HG02840 (cell line): ENCODE measurements at regions not wholly inside any gene's neighbourhood (a gene's known extent, or its start where the extent isn't known, plus 50 kb on each side); places are given as distances from the start of the nearest gene placed in this dataset.

Experiments
- ATAC-seq: cut with Tn5 transposase; IDR thresholded peaks from one replicate; pipeline ENCODE4 v1.9.1; 2021; ENCODE audit warnings: mild to moderate bottlenecking, moderate library complexity, moderate number of reproducible peaks; ENCODE audit not compliant: unreplicated experiment, low FRiP score

GRCh38 chr2:226079196-226079595 lies 679.7 kb downstream of the NYAP2 start:
- ATAC-seq = no peak

GRCh38 chr2:226078666-226079065 lies 679.2 kb downstream of the NYAP2 start:
- ATAC-seq = no peak

GRCh38 chr2:226077841-226078240 lies 678.3 kb downstream of the NYAP2 start:
- no peak for ATAC-seq

GRCh38 chr2:226077031-226077430 lies 677.5 kb downstream of the NYAP2 start:
- no peak for ATAC-seq

GRCh38 chr2:226076529-226076928 lies 677.0 kb downstream of the NYAP2 start:
- ATAC-seq = no peak

- no peak for ATAC-seq
These were observed 674.9 kb downstream of the NYAP2 start for GRCh38 chr2:226074391-226074790.

GRCh38 chr2:226073496-226074160 lies 674.1 kb downstream of the NYAP2 start:
- ATAC-seq = no peak

- no peak for ATAC-seq
These were observed 667.4 kb downstream of the NYAP2 start for GRCh38 chr2:226066873-226067272.

- ATAC-seq = no peak
These were observed 666.9 kb downstream of the NYAP2 start for GRCh38 chr2:226066391-226066790.

GRCh38 chr2:226064932-226065570 lies 665.5 kb downstream of the NYAP2 start:
- no peak for ATAC-seq

GRCh38 chr2:226063704-226064440 lies 664.4 kb downstream of the NYAP2 start:
- no peak for ATAC-seq

- no peak for ATAC-seq
These were observed 660.6 kb downstream of the NYAP2 start for GRCh38 chr2:226059961-226060627.

- no peak for ATAC-seq
These were observed 658.4 kb downstream of the NYAP2 start for GRCh38 chr2:226057914-226058313.

- no peak for ATAC-seq
These were observed 657.9 kb downstream of the NYAP2 start for GRCh38 chr2:226057365-226057764.

- no peak for ATAC-seq
These were observed 653.4 kb downstream of the NYAP2 start for GRCh38 chr2:226052772-226053416.

- ATAC-seq = no peak
These were observed 651.3 kb downstream of the NYAP2 start for GRCh38 chr2:226050822-226051221.

- ATAC-seq = no peak
These were observed 649.1 kb downstream of the NYAP2 start for GRCh38 chr2:226048611-226049010.

- ATAC-seq = no peak
These were observed 645.6 kb downstream of the NYAP2 start for GRCh38 chr2:226045080-226045479.

- no peak for ATAC-seq
These were observed 640.9 kb downstream of the NYAP2 start for GRCh38 chr2:226040344-226040900.

GRCh38 chr2:226037526-226037925 lies 638.0 kb downstream of the NYAP2 start:
- ATAC-seq = no peak
